ENCODE measurements at regions not wholly inside any gene's neighbourhood (a gene's known extent, or its start where the extent isn't known, plus 50 kb on each side); places are given as distances from the start of the nearest gene placed in this dataset.

- TF ChIP-seq CTCF (IDR thresholded peaks at IDR 0.05) (peak; percentile 30), EZH2 (IDR thresholded peaks at IDR 0.05; ENCODE audit: borderline replicate concordance, insufficient read depth, low read depth, low read length, poor library complexity, severe bottlenecking) (no peak)
Observed at GRCh38 chr16:35391328-35391727, 1931.9 kb downstream of the TP53TG3F start.

Measured in B cell (primary cell).